NCI-H748 (cell line): ENCODE measurements at regions not wholly inside any gene's neighbourhood (a gene's known extent, or its start where the extent isn't known, plus 50 kb on each side); places are given as distances from the start of the nearest gene placed in this dataset.
"Not testable (repeated sequence)": the region's sequence is repeated elsewhere in the genome, so short reads cannot be mapped to it uniquely, and the experiment has no call there.

Experiments used
- DNase-seq: peaks from one replicate; lab custom pipeline; 2025; ENCODE audit not compliant: unreplicated experiment; lab: John Stamatoyannopoulos, UW

DNA sequence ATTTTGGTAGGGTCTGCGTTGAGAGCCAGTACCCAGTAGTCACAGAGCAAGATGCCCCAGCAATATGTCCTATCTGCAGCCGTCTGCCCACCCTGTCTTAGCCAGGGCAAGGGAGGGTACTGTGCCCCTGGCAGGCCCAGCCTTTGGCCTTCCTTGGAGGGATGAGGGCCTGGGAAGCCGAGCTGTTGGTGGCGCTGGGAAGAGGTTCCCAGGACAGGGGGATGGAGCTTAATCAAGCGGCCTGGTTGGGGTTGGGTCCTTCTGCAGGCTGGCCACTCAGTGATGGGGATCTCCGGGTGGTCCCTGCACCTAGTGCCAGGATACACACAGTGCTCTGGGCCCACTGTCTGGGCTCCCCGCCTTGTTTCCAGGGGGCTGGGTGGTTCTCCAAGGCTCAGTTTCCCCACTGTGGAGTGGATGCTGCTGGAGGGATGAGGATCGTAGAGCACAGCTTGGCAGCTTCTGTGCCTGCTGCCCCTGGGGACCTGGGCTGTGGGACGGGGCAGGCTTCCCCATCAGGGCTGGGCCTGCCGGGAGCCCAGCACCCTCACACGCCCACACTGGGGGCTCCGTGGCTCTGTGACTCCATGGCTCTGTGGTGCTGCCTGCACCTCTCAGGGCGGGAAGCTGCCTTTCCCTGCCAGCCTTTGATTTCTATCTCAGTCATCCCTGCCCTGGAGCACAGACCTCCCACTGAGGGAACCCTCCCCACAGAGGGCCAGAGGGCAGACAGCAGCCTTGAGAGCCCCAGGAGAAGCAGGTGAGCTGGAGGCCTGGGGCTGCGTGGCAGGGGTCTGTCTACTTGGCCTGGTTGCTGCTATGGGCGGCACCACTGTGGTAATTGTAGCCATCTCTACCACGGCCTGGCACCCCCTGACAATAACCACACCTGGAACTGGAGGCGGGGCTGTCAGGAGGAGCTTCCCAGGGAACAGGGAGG, 357.0 kb downstream of the TMEM121 start:
- no peak for DNase-seq

DNA sequence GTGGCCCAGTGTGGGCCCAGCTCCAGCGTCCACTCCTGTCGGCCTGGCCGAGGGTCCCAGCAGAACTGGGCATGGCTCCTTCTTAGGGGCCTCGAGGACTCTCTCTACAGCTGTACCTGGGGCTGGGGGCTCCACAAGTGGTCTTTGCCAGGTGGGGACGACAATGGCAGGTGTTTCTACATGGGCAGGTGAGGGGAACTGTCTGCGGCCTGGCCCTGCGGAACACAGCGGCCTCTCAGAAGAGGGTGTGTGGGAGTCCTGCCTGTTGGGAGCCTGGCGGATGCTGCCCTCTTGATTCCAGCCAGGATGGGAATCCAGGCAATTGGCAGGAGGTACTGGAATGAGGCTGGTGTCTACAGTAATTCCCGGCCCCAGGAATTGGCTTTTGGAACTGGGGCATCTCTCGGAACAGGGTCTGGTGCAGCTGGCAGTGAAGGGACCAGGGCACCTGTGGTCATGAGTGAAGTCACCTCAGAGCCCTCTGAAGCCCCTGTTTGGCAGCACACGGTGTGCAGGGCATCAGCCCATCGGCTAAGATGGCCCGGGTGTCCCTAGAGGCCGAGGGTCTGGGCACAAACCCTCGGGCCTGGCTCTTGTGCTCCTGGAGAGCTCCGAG, 357.9 kb downstream of the TMEM121 start:
- not testable (repeated sequence) for DNase-seq

DNA sequence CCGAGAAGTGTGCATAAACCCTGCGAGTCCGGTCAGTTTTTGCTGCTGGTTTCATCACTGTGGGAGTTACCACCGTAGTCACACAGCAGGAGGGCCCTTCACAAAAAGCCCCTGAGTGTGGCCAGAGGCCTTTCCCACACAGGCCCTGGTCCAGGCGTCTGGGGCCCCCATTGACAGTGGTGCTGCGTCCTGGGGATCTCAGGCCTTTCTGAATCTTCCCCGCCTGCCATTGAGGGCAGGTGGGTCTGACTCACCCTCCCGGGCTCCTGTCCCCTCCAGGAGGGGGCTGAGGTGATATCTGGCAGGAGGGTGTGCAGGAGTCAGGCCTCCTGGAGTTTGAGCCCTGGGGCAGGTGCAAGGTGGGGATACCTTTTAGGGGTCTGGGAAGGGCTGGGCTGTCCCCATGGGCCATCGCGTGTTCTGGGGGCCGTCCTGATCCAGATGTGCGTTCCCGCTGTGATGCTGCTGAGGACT, 358.5 kb downstream of the TMEM121 start:
- DNase-seq: no peak

DNA sequence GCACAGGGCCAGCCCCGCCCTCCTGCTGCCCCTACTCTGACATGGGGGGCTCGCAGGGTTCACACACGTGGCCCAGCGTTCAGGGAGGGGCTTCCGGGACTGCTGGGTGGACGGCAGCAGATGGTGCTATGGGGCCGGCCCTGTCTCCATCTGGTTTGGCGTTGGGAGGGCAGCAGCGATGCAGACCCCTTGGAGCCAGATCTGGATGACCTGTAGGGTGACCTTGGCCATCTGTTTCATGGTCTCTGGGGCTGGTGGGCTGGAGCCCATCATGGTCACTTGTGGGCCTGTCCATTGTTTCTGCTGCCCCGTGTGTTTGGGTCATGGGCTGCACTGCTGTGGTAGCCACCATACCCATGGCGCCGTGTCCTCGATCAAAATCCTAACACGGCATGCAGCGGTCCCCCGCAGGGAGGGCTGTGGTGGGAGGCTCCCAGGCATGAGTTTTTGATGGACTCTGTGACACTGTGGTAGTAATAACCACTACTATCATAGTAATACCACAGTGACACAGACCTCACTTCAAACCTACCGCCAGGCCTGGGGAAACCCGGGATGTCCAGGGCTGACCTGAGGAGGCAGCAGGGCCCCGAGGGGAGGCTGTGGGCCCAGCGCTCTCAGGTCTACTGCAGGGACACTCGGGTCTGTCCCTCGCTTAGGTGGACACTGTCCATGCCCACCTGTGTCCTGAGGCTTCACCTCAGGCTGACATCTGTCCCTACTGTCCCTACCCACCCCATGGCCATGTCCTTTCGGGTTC, 359.4 kb downstream of the TMEM121 start:
- DNase-seq: no peak

DNA sequence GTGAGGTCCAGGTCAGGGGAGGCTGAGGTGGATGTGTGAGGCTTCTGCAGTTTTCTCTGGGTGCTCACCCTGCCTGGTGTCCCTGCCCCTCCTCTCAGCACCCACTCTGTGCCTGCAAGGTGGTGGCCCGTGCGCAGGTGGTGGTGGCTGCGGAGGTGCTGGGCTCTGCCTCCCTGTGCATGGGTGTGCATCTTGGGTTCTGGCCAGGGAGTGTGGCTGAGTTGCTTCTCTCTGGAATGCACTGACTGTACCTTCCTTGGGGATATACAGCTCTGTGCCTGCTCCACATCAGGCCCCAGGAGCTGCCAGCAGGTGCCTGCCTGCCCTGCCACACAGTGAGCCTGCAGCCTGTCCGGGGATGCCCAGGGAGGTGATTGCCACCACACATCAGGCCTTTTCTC, 360.4 kb downstream of the TMEM121 start:
- not testable (repeated sequence) for DNase-seq

DNA sequence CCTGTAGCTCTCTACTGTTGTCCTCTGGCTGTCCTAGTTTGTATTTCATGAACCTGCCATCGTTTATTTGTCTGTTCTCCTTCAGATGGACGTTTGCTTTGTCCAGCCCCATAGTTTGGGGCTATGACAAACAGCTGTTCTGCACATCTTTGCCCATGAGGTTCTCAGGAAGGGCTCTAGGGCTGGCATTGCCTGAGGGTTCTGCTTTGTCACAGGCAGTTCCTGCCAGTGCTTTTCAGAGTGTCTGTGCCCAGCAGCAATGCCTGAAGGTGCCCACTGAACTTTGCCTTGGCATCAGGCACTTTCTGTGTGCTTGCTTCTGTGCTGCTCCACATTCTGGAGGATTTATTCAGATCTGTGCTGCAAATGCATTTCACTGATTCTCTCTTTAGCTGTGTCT, 361.3 kb downstream of the TMEM121 start:
- no peak for DNase-seq

DNA sequence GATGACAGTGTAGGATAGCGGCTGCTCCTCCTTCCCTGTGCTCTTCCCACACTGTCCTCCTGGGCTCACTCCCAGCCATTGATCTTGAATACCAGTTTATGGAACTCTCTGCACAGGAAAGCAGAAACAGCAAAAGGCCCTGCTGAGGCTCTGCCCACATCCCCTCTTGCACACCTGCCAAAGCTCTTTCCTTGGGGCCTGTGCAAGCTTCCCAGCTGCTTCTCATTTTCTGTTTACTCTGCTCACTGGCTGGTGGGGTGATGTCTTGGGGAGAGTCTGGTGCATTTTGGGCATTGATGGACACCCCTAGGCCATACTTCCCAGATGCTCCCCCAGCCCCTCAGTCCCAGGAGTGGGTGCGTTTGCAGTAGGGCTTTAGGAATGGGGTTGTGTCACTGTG, 361.8 kb downstream of the TMEM121 start:
- DNase-seq: no peak

DNA sequence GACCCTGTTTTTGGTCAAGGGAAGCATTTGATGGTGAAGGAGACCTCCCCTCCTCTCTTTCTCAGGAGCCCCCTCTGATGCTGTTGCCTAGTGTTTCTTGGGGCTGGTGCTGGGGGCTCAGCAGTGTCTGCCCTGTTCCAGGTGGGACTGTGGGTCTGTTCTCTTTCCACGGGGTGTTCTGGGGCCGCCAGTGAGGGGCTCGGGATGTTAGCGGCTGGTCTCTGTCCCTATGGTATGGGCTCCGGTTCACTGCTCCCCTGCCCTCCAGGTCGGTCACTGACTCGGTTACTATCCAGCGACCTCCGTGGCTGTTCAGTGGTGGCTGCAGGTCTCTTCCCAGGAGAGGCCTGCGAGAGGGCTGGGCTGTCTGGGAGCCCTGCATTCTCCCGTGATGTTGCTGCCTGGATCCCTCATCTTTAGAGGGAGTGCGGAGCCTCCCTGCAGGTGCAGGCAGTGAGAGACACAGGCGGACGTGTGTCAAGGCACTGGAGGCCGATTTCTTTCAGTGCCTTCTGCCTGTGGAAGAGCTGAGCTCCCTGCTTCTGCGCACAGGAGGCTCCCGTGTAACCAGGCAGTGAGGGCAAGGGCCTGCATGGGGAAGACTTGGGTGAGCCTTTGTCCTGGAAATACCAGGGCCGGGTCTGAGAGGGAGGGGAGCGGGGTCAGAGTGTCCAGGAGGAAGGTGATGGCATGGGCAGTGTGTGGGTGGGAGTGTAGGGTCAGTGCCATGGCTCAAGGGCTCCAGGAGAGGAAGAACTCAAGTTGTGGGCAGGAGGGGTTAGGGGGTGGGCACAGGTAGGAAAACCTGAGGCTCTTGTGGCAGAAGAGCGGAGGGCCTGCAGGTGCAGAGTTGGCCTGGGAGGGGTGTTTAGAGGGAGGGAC, 362.6 kb downstream of the TMEM121 start:
- no peak for DNase-seq

DNA sequence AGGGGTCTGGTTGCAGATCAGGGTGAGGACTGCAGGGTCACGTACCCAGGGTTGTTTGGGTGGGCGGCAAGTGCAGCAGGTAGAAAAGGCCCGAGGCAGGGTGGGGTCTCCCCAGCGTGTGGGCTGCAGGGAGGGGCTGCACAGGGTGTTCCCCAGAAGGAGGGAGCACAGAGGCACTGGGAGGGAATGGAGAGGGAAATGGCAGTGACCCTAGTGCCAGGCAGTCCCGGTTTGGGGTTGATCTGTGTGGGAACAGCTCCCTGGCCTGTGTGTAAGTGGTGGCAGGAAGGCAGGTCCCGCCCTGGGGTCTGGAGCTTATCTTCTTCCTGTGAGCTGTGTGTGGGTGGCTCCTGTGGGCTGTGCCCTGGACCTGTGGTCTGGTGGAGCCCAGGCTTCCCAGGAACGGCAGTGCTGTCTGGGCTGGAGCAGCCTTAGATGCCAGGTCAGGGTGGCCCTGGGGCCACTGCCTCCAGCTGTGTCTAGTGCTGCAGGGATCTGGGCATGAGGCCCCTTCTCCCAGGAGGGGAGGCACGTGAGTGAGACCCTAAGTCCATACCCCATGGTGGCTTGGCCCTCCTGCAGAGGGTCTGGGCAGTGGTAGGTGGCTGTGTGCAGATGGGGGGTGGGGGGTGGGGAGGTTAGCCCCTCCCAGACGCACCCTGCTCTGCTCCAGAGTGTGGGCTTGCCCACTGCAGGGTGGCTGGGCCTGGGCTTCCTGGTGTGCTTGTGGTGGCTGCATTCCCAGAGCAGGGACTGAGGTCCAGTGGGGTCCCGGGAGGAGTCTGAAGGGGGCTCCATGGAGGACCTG, 363.5 kb downstream of the TMEM121 start:
- no peak for DNase-seq

DNA sequence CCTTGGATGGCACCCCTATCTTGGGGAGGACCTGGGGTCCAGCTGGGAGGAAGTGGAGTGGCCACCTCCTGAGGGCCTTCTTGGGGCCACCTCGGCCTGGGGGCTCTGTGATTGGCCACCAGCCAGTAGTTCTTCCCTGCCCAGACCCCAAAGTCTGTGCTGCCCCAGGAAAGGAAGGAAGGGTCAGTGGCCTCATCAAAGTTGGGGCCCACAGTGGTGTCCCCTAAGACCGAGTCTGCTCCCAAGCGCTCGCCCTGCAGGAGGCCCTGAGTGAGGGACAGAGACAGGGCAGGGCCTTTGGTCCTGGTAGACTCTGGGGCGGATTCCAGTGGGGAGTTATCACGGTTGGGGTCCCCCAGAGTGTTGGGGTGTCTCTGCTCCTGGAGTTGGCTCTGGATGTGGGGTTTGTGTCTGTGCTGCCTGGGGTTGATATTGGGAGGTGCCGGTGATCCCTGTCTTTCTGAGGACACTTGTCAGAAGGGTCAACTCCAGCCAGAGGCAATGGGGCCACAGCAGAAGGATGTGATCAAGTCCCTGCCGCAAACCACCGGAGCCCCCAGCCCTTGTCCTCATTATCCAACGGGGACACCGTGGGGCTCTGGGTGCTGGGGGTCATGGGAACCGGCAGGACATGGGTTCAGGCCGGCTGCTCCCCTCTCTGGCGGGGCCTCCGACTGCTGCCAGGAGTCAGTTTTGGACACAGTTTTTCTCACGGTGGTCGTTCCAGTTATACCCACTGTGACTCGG, 364.3 kb downstream of the TMEM121 start:
- DNase-seq: no peak

DNA sequence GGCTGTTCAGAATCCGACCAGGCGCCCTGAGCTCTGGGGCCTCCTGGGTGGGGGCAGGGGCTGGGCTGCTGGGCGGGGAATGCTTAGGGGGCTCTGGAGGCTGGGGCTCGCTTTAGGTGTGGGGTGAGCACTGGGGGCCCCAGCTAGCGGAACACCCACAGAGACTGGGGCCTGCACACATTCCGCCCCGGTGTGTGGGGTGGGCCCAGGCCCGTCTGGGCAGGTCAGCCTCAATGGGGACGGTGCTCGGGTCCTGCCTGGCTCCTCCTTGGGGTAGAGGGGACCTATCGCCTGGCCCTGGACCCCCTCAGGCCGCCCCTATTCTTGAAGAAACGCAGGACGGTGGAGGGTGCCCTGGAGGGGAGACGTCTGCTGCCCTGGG, 364.8 kb downstream of the TMEM121 start:
- DNase-seq: no peak

DNA sequence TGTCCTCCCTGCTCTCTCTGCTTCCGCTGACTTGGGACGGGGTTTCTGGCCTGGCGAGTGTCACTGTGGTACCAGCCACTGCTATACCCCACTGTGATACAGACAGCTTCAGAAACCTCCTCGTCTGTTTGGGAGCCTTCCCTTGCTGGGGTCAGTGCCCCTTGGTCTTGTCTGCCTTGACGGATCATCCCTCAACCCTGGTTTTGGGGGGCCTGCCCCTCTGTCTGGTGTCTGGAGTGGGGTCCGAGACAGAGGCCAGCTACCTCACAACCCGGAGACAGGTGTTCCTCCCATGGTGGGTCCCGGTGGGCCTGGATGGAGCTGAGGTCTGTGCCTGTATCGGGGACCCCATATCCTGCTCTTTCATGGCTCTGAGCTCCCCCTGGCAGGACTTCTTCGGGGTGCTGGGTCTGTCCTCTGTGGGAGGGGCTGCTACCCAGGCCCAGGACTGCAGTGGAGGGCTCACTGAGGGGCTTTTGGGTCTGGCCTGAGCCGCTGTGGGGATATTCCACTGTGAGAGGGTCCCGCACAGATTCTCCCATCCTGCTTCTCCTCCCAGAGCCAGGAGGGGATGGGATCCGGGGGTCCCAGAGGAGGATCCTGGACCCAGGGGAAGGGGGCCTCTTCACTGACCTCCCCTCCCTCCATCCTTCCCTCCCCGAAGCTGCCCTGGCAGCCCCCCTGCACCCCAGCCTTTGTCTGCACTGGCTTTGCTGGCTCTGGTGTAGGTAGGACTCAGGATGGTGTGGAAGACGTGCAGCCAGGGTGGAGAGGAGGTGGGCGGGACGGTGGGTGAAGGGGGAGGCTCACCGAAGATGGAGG, 365.5 kb downstream of the TMEM121 start:
- DNase-seq: no peak

DNA sequence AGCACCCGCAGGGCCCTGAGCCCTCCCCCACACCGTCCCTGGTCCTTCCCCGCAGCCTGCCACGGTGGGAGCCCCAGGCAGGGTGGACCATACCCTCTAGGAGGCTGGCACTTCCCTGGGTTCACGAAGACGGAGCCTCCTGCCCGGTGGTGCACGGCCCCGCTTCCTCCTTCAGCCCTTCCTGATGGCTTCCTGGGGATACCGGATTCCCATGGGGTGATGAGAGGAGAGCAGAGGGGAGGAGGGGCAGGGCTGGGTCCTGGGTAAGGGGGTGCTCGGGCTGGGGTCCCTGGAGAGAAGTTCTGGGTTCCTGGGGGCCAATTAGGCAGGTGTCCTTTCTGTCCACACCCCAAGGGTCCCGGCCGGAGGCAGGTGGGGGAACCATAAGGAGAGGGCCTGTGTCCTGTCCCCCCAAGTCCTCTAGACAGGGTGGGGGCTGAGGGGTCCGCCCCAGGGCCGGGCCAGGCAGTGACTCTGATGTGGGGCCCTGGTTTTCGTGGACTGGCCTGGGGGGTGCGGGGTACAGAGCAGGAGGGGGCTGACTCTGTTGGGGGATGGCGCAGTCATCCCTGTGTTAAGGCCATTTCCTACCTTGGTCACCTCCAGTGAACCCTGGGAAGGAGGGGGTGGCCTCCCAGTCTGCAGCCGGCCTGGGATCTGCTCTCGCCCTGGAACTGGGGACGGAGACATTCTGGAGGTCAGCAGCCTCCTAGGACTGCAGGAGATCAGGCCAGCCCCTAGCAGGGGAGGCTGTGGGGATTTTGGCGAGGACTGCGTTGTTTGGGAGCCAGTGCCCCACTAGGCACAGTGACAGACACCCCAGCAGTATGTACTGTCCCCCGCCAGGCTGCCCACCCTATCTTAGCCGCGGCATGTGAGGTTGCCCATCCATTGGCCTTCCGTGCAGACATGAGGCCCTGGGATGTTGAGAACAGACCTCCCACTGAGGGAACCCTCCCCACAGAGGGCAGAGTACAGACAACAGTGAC, 366.4 kb downstream of the TMEM121 start:
- DNase-seq: not testable (repeated sequence)

DNA sequence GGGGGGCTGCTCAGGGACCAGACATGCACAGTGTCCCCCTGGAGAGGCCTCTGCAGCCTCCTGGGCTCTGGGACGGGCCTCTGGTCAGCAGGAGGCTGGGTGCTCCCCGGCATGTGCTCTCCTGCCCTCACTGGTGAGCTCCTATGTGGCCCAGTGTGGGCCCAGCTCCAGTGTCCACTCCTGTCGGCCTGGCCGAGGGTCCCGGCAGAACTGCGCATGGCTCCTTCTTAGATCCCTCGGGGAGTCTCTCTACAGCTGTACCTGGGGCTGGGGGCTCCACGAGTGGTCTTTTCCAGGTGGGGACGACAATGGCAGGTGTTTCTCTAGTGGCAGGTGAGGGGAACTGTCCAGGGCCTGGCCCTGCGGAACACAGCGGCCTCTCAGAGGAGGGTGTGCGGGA, 367.3 kb downstream of the TMEM121 start:
- not testable (repeated sequence) for DNase-seq

DNA sequence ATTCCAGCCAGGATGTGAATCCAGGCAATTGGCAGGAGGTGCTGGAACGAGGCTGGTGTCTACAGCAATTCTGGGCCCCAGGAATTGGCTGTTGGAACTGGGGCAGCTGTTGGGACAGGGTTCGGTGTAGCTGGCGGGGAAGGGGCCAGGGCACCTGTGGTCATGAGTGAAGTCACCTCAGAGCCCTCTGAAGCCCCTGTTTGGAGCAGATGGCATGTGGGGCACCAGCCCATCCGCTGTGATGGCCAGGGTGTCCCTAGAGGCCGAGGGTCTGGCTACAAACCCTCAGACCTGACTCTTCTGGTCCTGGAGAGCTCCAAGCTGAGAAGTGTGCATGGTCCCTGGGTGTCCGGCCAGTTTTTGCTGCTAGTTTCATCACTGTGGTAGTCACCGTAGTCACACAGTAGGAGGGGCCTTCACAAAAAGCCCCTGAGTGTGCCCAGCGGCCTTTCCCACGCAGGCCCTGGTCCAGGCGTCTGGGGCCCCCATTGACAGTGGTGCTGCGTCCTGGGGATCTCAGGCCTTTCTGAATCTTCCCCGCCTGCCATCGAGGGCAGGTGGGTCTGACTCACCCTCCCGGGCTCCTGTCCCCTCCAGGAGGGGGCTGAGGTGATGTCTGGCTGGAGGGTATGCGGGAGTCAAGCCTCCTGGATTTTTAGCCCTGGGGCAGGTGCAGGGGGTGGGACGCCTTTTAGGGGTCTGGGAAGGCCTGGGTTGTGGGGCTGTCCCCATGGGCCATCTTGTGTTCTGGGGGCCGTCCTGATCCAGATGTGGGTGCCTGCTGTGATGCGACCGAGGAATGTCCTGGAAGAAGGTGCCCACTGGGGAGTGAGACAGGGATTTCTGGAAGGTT, 368.0 kb downstream of the TMEM121 start:
- DNase-seq: no peak
